ENCODE measurements at regions not wholly inside any gene's neighbourhood (a gene's known extent, or its start where the extent isn't known, plus 50 kb on each side); places are given as distances from the start of the nearest gene placed in this dataset.

- FAIRE-seq: no peak
- no peak for TF ChIP-seq POLR2A (IDR thresholded peaks at IDR 0.05; ENCODE audit: low read depth, low read length)
- DNase-seq (ENCODE audit: insufficient read length, low spot score): no peak
These were observed 133.3 kb upstream of the MGMT start for GRCh38 chr10:129333706-129334105.

- DNase-seq (ENCODE audit: insufficient read length, low spot score) (no peak), FAIRE-seq (no peak)
- TF ChIP-seq POLR2A (IDR thresholded peaks at IDR 0.05; ENCODE audit: low read depth, low read length): no peak
These were observed 132.8 kb upstream of the MGMT start for GRCh38 chr10:129334266-129334665.

GRCh38 chr10:129335396-129335795, 131.6 kb upstream of the MGMT start:
- FAIRE-seq (no peak), DNase-seq (ENCODE audit: insufficient read length, low spot score) (no peak)
- no peak for TF ChIP-seq POLR2A (IDR thresholded peaks at IDR 0.05; ENCODE audit: low read depth, low read length)

- no peak for DNase-seq (ENCODE audit: insufficient read length, low spot score)
- no peak for TF ChIP-seq POLR2A (IDR thresholded peaks at IDR 0.05; ENCODE audit: low read depth, low read length)
- FAIRE-seq: no peak
These were observed 131.1 kb upstream of the MGMT start for GRCh38 chr10:129335942-129336341.

- TF ChIP-seq POLR2A (IDR thresholded peaks at IDR 0.05; ENCODE audit: low read depth, low read length): no peak
- FAIRE-seq: no peak
- no peak for DNase-seq (ENCODE audit: insufficient read length, low spot score)
These were observed 127.8 kb upstream of the MGMT start for GRCh38 chr10:129339191-129339590.

- DNase-seq (ENCODE audit: insufficient read length, low spot score) (no peak), FAIRE-seq (no peak)
- TF ChIP-seq POLR2A (IDR thresholded peaks at IDR 0.05; ENCODE audit: low read depth, low read length): no peak
These were observed 127.2 kb upstream of the MGMT start for GRCh38 chr10:129339841-129340240.

GRCh38 chr10:129341087-129341486, 126.0 kb upstream of the MGMT start:
- FAIRE-seq (no peak), DNase-seq (ENCODE audit: insufficient read length, low spot score) (no peak)
- TF ChIP-seq POLR2A (IDR thresholded peaks at IDR 0.05; ENCODE audit: low read depth, low read length): no peak

GRCh38 chr10:129342385-129342784, 124.7 kb upstream of the MGMT start:
- DNase-seq (ENCODE audit: insufficient read length, low spot score) (no peak), FAIRE-seq (no peak)
- TF ChIP-seq POLR2A (IDR thresholded peaks at IDR 0.05; ENCODE audit: low read depth, low read length): no peak

- FAIRE-seq (no peak), DNase-seq (ENCODE audit: insufficient read length, low spot score) (no peak)
- no peak for TF ChIP-seq POLR2A (IDR thresholded peaks at IDR 0.05; ENCODE audit: low read depth, low read length)
These were observed 123.9 kb upstream of the MGMT start for GRCh38 chr10:129343141-129343540.

- no peak for DNase-seq (ENCODE audit: insufficient read length, low spot score)
- no peak for FAIRE-seq
- TF ChIP-seq POLR2A (IDR thresholded peaks at IDR 0.05; ENCODE audit: low read depth, low read length): no peak
These were observed 122.9 kb upstream of the MGMT start for GRCh38 chr10:129344103-129344502.

GRCh38 chr10:129344731-129345355, 122.2 kb upstream of the MGMT start:
- FAIRE-seq (no peak), DNase-seq (ENCODE audit: insufficient read length, low spot score) (no peak)
- no peak for TF ChIP-seq POLR2A (IDR thresholded peaks at IDR 0.05; ENCODE audit: low read depth, low read length)

- TF ChIP-seq POLR2A (IDR thresholded peaks at IDR 0.05; ENCODE audit: low read depth, low read length): no peak
- no peak for DNase-seq (ENCODE audit: insufficient read length, low spot score)
- no peak for FAIRE-seq
These were observed 121.3 kb upstream of the MGMT start for GRCh38 chr10:129345763-129346162.

GRCh38 chr10:129350690-129351089, 116.4 kb upstream of the MGMT start:
- FAIRE-seq: no peak
- no peak for TF ChIP-seq POLR2A (IDR thresholded peaks at IDR 0.05; ENCODE audit: low read depth, low read length)
- DNase-seq (ENCODE audit: insufficient read length, low spot score): no peak

- DNase-seq (ENCODE audit: insufficient read length, low spot score) (no peak), FAIRE-seq (no peak)
- TF ChIP-seq POLR2A (IDR thresholded peaks at IDR 0.05; ENCODE audit: low read depth, low read length): no peak
These were observed 113.9 kb upstream of the MGMT start for GRCh38 chr10:129353101-129353500.

- DNase-seq (ENCODE audit: insufficient read length, low spot score) (no peak), FAIRE-seq (no peak)
- no peak for TF ChIP-seq POLR2A (IDR thresholded peaks at IDR 0.05; ENCODE audit: low read depth, low read length)
These were observed 107.0 kb upstream of the MGMT start for GRCh38 chr10:129360046-129360445.

Data from H54 (cell line).